Neural progenitor cell (in vitro differentiated cells): ENCODE measurements at regions not wholly inside any gene's neighbourhood (a gene's known extent, or its start where the extent isn't known, plus 50 kb on each side); places are given as distances from the start of the nearest gene placed in this dataset.

ENCODE experiments used
- DNase-seq: peaks from one replicate; pipeline ENCODE4 v3.0.0-alpha.2; 2016; ENCODE audit warnings: low spot score
- H2AFZ ChIP-seq: fragments of 200-600 bp; sonication (generic); replicated peaks from 2 replicates; pipeline ENCODE4 v1.6.1; 2016; ENCODE audit warnings: antibody characterized with exemption
- H3F3A ChIP-seq: fragments of 200-600 bp; sonication (generic); 2 replicates; pipeline ENCODE4 v1.6.1; 2016; ENCODE audit warnings: antibody characterized with exemption, low read depth
- H3K27ac ChIP-seq: fragments of 200-600 bp; sonication (generic); 2 replicates; pipeline ENCODE4 v1.5.1; 2016; ENCODE audit warnings: mild to moderate bottlenecking
- H3K27me3 ChIP-seq: fragments of 200-600 bp; sonication (generic); 2 replicates; pipeline ENCODE4 v1.6.1; 2016; ENCODE audit warnings: mild to moderate bottlenecking, moderate library complexity
- H3K36me3 ChIP-seq: fragments of 200-600 bp; sonication (generic); 2 replicates; pipeline ENCODE4 v1.5.1; 2016
- H3K4me1 ChIP-seq: fragments of 200-600 bp; sonication (generic); 2 replicates; pipeline ENCODE4 v1.6.1; 2016; ENCODE audit warnings: mixed run types
- H3K4me2 ChIP-seq: fragments of 200-600 bp; sonication (generic); 2 replicates; pipeline ENCODE4 v1.6.1; 2016
- H3K4me3 ChIP-seq: fragments of 200-600 bp; sonication (generic); 2 replicates; pipeline ENCODE4 v1.5.1; 2016
- H3K79me2 ChIP-seq: fragments of 200-600 bp; sonication (generic); 2 replicates; pipeline ENCODE4 v1.6.1; 2016; ENCODE audit warnings: low read depth
- H3K9ac ChIP-seq: fragments of 200-600 bp; sonication (generic); 2 replicates; pipeline ENCODE4 v1.6.1; 2016
- H3K9me3 ChIP-seq: fragments of 200-600 bp; sonication (generic); 2 replicates; pipeline ENCODE4 v1.5.1; 2016; ENCODE audit warnings: low read depth
- H4K20me1 ChIP-seq: fragments of 200-600 bp; sonication (generic); 2 replicates; pipeline ENCODE4 v1.6.1; 2016; ENCODE audit warnings: low read depth
- H3K27ac Mint-ChIP-seq: 3 replicates; pipeline ENCODE4 v1.8.0; 2021; ENCODE audit warnings: mixed read lengths
- H3K27me3 Mint-ChIP-seq: 2 replicates; pipeline ENCODE4 v1.8.0; 2022; ENCODE audit warnings: low read depth, mild to moderate bottlenecking, inconsistent platforms, moderate library complexity, mixed read lengths; ENCODE audit not compliant: insufficient read depth
- H3K36me3 Mint-ChIP-seq: 3 replicates; pipeline ENCODE4 v1.8.0; 2021; ENCODE audit warnings: mixed read lengths
- H3K4me1 Mint-ChIP-seq: 3 replicates; pipeline ENCODE4 v1.8.0; 2021; ENCODE audit warnings: mixed read lengths
- H3K4me3 Mint-ChIP-seq: 3 replicates; pipeline ENCODE4 v1.8.0; 2021; ENCODE audit warnings: mild to moderate bottlenecking, moderate library complexity, mixed read lengths
- H3K9me3 Mint-ChIP-seq: 3 replicates; pipeline ENCODE4 v1.8.0; 2020; ENCODE audit warnings: mixed read lengths
- EZH2 ChIP-seq: fragments of 200-600 bp; sonication (generic); IDR thresholded peaks from 2 replicates; pipeline ENCODE4 v1.6.1; 2017; ENCODE audit warnings: antibody characterized with exemption, mild to moderate bottlenecking, moderate library complexity
- EZH2phosphoT487 ChIP-seq: fragments of 200-600 bp; sonication (generic); IDR thresholded peaks from 2 replicates; pipeline ENCODE4 v1.6.1; 2017; ENCODE audit warnings: antibody characterized with exemption
- TF ChIP-seq, protein P1 (sequence below): fragments of 200-600 bp; sonication (generic); IDR thresholded peaks from 2 replicates; pipeline ENCODE4 v1.5.1; 2017; ENCODE audit warnings: antibody characterized with exemption, mild to moderate bottlenecking

DNA sequence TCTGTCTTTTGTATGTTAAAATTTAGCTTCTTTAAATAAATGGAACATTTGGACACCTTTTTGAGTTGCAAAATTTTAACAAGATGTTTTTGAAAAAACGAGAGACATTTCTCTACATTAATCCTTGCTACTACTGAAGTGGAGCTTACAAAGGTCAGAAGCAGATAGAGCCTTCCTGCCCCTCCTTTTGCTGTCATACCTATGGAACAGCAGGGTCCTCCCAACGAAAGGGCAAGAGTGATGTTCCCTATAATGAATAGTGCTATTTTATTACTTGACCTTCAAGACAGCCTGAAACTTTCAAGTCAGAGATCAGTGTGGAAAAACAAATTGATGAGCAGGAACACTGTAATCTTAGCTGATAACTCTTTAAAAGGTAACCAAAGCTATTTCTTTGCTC is 1538.9 kb downstream of the PLA2G4A start:
- Histone ChIP-seq H4K20me1 (no peaks in the 10 kb centered on the region), H3F3A (no peaks in the 10 kb centered on the region), H3K79me2 (no peaks in the 10 kb centered on the region), H3K4me1 (no peaks in the 10 kb centered on the region), H3K9me3 (no peaks in the 10 kb centered on the region), H3K27me3 (no peaks in the 10 kb centered on the region), H3K27ac (no peak overlapping the region), H3K4me2 (no peak overlapping the region), H3K4me3 (no peak overlapping the region), H3K36me3 (no peaks in the 10 kb centered on the region), H3K9ac (no peak overlapping the region), H2AFZ (no peak overlapping the region)
- Mint-ChIP-seq H3K4me1 (no peaks in the 10 kb centered on the region), H3K36me3 (no peaks in the 10 kb centered on the region), H3K4me3 (no peak overlapping the region), H3K27me3 (no peaks in the 10 kb centered on the region), H3K9me3 (no peaks in the 10 kb centered on the region), H3K27ac (no peak overlapping the region)
- TF ChIP-seq EZH2phosphoT487 (no peak), EZH2 (no peak)
- TF ChIP-seq, protein P1, sequence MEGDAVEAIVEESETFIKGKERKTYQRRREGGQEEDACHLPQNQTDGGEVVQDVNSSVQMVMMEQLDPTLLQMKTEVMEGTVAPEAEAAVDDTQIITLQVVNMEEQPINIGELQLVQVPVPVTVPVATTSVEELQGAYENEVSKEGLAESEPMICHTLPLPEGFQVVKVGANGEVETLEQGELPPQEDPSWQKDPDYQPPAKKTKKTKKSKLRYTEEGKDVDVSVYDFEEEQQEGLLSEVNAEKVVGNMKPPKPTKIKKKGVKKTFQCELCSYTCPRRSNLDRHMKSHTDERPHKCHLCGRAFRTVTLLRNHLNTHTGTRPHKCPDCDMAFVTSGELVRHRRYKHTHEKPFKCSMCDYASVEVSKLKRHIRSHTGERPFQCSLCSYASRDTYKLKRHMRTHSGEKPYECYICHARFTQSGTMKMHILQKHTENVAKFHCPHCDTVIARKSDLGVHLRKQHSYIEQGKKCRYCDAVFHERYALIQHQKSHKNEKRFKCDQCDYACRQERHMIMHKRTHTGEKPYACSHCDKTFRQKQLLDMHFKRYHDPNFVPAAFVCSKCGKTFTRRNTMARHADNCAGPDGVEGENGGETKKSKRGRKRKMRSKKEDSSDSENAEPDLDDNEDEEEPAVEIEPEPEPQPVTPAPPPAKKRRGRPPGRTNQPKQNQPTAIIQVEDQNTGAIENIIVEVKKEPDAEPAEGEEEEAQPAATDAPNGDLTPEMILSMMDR = no peak
- no peak for DNase-seq

DNA sequence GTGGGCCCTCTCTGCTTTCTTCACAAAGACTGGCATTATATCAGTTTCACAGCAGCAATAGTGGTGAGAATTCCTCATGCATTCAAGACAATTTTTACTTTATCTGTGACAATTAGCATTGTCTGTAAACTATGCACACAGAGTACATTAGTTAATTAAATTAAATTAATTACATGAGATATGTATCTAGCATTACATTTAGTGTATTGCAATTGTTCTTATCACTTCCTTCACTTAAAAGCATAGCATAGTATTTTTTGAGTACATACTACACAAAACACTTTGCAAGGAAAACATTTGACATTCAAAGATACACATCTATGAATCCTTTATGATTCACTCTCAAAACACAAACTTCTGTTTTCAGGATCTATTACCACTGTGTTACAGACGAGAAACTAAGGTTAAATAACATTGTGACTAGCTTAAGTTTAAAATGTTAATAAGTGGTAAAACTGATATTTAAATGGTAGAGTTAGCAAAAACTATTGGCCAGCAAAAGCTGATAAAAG is 1542.6 kb downstream of the PLA2G4A start:
- H3K4me3 ChIP-seq = no peak overlapping the region
- H3K36me3 ChIP-seq = no peaks in the 10 kb centered on the region
- no peaks in the 10 kb centered on the region for H3K27me3 ChIP-seq
- Mint-ChIP-seq H3K27ac (no peak overlapping the region), H3K4me3 (no peak overlapping the region), H3K36me3 (no peaks in the 10 kb centered on the region), H3K9me3 (no peaks in the 10 kb centered on the region), H3K27me3 (peaks cover 2% of the 10 kb centered on the region), H3K4me1 (no peaks in the 10 kb centered on the region)
- H2AFZ ChIP-seq = no peak overlapping the region
- H3K9me3 ChIP-seq = no peaks in the 10 kb centered on the region
- TF ChIP-seq EZH2phosphoT487 (no peak), EZH2 (no peak)
- TF ChIP-seq, protein P1 = no peak
- no peak overlapping the region for H3K27ac ChIP-seq
- H3K4me1 ChIP-seq = no peaks in the 10 kb centered on the region
- no peaks in the 10 kb centered on the region for H3K79me2 ChIP-seq
- H4K20me1 ChIP-seq = no peaks in the 10 kb centered on the region
- H3K9ac ChIP-seq = no peak overlapping the region
- no peak overlapping the region for H3K4me2 ChIP-seq
- DNase-seq = no peak
- H3F3A ChIP-seq = no peaks in the 10 kb centered on the region

DNA sequence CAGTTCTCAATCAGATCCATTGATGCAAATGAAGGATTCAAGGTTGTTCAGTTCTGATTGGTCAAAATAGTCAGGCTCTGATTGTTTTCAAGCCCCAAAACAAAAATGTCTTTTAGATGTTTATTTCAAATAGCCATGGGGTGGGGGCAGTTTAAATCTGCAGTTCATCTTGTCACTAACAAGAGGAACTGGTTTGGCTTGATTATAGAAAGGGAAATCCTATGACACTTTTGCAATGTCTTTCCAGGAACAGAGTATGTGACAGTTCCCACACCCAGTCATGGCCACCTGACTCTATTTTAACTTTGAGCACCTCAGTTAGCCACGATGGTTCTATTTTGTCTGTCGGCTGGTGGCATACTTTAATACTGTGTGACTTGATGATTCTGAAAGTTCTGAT is 1544.1 kb downstream of the PLA2G4A start:
- no peaks in the 10 kb centered on the region for H3K4me1 ChIP-seq
- H4K20me1 ChIP-seq = no peaks in the 10 kb centered on the region
- no peak overlapping the region for H3K9ac ChIP-seq
- no peaks in the 10 kb centered on the region for H3F3A ChIP-seq
- Mint-ChIP-seq H3K4me1 (no peaks in the 10 kb centered on the region), H3K27me3 (peaks cover 2% of the 10 kb centered on the region), H3K4me3 (no peak overlapping the region), H3K9me3 (no peaks in the 10 kb centered on the region), H3K27ac (no peak overlapping the region), H3K36me3 (no peaks in the 10 kb centered on the region)
- H2AFZ ChIP-seq = no peak overlapping the region
- no peak for TF ChIP-seq EZH2
- TF ChIP-seq EZH2phosphoT487 = no peak
- TF ChIP-seq, protein P1 = no peak
- H3K79me2 ChIP-seq = no peaks in the 10 kb centered on the region
- no peaks in the 10 kb centered on the region for H3K9me3 ChIP-seq
- no peak overlapping the region for H3K4me3 ChIP-seq
- no peak for DNase-seq
- H3K27ac ChIP-seq = no peak overlapping the region
- no peaks in the 10 kb centered on the region for H3K36me3 ChIP-seq
- H3K4me2 ChIP-seq = no peak overlapping the region
- no peaks in the 10 kb centered on the region for H3K27me3 ChIP-seq
